ENCODE measurements at regions not wholly inside any gene's neighbourhood (a gene's known extent, or its start where the extent isn't known, plus 50 kb on each side); places are given as distances from the start of the nearest gene placed in this dataset.

GRCh38 chr5:58037899-58038298 lies 422.0 kb downstream of the PLK2 start:
- TF ChIP-seq CTCF (IDR thresholded peaks at IDR 0.05; ENCODE audit: insufficient read depth, low read depth, low read length) (no peak), EZH2 (IDR thresholded peaks at IDR 0.05; ENCODE audit: insufficient read depth, low read length) (no peak)
